ENCODE measurements at regions not wholly inside any gene's neighbourhood (a gene's known extent, or its start where the extent isn't known, plus 50 kb on each side); places are given as distances from the start of the nearest gene placed in this dataset.

GRCh38 chr6:92459606-92460005 lies 959.8 kb downstream of the EPHA7 start:
- TF ChIP-seq CTCF (IDR thresholded peaks at IDR 0.05; ENCODE audit: partially characterized antibody, unreplicated experiment) = no peak
- Mint-ChIP-seq H3K9me3 (ENCODE audit: unreplicated experiment) (no peaks in the 10 kb centered on the region), H3K36me3 (ENCODE audit: unreplicated experiment) (no peaks in the 10 kb centered on the region), H3K4me1 (ENCODE audit: low read depth, unreplicated experiment) (no peaks in the 10 kb centered on the region), H3K27ac (ENCODE audit: unreplicated experiment) (no peak overlapping the region), H3K4me3 (ENCODE audit: unreplicated experiment) (no peak overlapping the region), H3K27me3 (ENCODE audit: unreplicated experiment) (no peaks in the 10 kb centered on the region)
- no peak for DNase-seq

- Mint-ChIP-seq H3K36me3 (ENCODE audit: unreplicated experiment) (no peaks in the 10 kb centered on the region), H3K27me3 (ENCODE audit: unreplicated experiment) (no peaks in the 10 kb centered on the region), H3K4me3 (ENCODE audit: unreplicated experiment) (no peak overlapping the region), H3K9me3 (ENCODE audit: unreplicated experiment) (peaks cover 3% of the 10 kb centered on the region), H3K27ac (ENCODE audit: unreplicated experiment) (no peak overlapping the region), H3K4me1 (ENCODE audit: low read depth, unreplicated experiment) (no peaks in the 10 kb centered on the region)
- no peak for TF ChIP-seq CTCF (IDR thresholded peaks at IDR 0.05; ENCODE audit: partially characterized antibody, unreplicated experiment)
- no peak for DNase-seq
Observed at GRCh38 chr6:92446052-92446451, 973.3 kb downstream of the EPHA7 start.

DNA sequence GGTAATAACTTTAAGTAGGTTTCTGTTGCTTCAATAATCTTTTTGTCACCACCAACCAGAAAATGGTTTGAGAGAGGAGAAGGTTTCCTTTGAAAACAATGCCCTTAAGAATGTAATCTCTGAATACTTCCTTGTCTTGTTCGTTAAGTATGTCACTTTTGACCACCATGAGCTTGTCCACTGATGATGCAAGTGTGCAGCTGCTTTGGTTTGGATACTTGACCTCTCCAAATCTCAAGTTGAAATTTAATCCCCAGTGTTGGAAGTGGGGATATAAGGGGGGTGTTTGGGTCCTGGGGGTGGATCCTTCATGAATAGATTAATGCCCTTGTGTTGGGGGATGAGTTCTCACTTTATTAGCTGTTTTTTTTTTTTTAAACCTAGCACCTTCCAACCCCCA lies 985.4 kb downstream of the EPHA7 start:
- H3K4me1 Mint-ChIP-seq (ENCODE audit: low read depth, unreplicated experiment) = no peaks in the 10 kb centered on the region
- no peaks in the 10 kb centered on the region for H3K27me3 Mint-ChIP-seq (ENCODE audit: unreplicated experiment)
- no peak overlapping the region for H3K27ac Mint-ChIP-seq (ENCODE audit: unreplicated experiment)
- DNase-seq = no peak
- no peak overlapping the region for H3K4me3 Mint-ChIP-seq (ENCODE audit: unreplicated experiment)
- no peaks in the 10 kb centered on the region for H3K9me3 Mint-ChIP-seq (ENCODE audit: unreplicated experiment)
- H3K36me3 Mint-ChIP-seq (ENCODE audit: unreplicated experiment) = no peaks in the 10 kb centered on the region
- no peak for TF ChIP-seq CTCF (IDR thresholded peaks at IDR 0.05; ENCODE audit: partially characterized antibody, unreplicated experiment)

DNA sequence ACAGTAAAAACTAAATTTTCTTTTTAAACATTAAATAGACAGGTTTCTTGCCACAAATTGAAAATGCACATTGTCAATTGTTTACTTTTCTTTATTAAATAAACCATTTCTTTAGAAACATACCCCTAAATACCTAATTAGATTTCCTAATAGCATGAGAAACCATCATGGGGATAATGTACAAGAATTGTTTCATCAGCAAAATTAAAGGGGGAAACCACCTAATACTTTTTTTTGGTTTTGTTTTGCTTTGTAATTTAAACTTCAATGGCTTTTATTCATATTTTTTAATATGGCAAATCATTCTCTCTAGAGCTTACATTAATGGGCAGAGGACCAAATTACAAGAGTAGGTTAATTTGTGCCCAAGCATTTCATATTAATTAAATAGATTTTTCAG lies 987.9 kb downstream of the EPHA7 start:
- TF ChIP-seq CTCF (IDR thresholded peaks at IDR 0.05; ENCODE audit: partially characterized antibody, unreplicated experiment) = no peak
- no peaks in the 10 kb centered on the region for H3K4me1 Mint-ChIP-seq (ENCODE audit: low read depth, unreplicated experiment)
- H3K27ac Mint-ChIP-seq (ENCODE audit: unreplicated experiment) = no peak overlapping the region
- H3K27me3 Mint-ChIP-seq (ENCODE audit: unreplicated experiment) = no peaks in the 10 kb centered on the region
- H3K9me3 Mint-ChIP-seq (ENCODE audit: unreplicated experiment) = no peaks in the 10 kb centered on the region
- H3K36me3 Mint-ChIP-seq (ENCODE audit: unreplicated experiment) = no peaks in the 10 kb centered on the region
- no peak for DNase-seq
- no peak overlapping the region for H3K4me3 Mint-ChIP-seq (ENCODE audit: unreplicated experiment)

DNA sequence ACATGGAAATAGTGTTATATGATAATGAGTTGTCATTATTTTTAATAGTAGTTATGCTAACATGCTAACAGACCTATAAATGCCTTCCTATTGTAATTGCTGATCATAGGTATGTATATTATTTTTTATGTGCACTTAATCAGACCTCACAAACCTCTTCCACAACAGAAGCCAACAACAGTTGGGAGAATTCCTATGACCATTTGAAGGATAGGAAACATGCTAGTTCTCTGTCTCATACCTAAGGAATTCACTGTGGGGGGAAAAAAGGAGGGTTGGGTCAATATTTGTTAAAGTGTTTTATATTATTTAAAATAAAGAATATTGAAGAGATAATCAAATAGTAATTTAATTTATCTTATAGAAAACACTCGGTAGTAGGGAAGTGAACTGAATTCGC lies 990.9 kb downstream of the EPHA7 start:
- Mint-ChIP-seq H3K36me3 (ENCODE audit: unreplicated experiment) (no peaks in the 10 kb centered on the region), H3K4me1 (ENCODE audit: low read depth, unreplicated experiment) (no peaks in the 10 kb centered on the region), H3K27me3 (ENCODE audit: unreplicated experiment) (peaks cover under 1% of the 10 kb centered on the region), H3K27ac (ENCODE audit: unreplicated experiment) (no peak overlapping the region), H3K4me3 (ENCODE audit: unreplicated experiment) (no peak overlapping the region), H3K9me3 (ENCODE audit: unreplicated experiment) (no peaks in the 10 kb centered on the region)
- no peak for TF ChIP-seq CTCF (IDR thresholded peaks at IDR 0.05; ENCODE audit: partially characterized antibody, unreplicated experiment)
- DNase-seq = no peak

Data from glutamatergic neuron (in vitro differentiated cells).